K562 (cell line): ENCODE measurements at regions not wholly inside any gene's neighbourhood (a gene's known extent, or its start where the extent isn't known, plus 50 kb on each side); places are given as distances from the start of the nearest gene placed in this dataset.

Experiments
- CBFA2T2 ChIP-seq: fragments of 450-650 bp; conservative IDR thresholded peaks from 2 replicates; pipeline ENCODE4 v1.6.1; 2017; ENCODE audit warnings: mild to moderate bottlenecking
- HDAC2 ChIP-seq: fragments of 450-650 bp; IDR thresholded peaks from 2 replicates; pipeline ENCODE4 v1.6.1; 2016; ENCODE audit warnings: mild to moderate bottlenecking
- XRCC3 ChIP-seq: fragments of 450-650 bp; IDR thresholded peaks from 2 replicates; pipeline ENCODE4 v1.6.1; 2017; ENCODE audit warnings: mild to moderate bottlenecking, moderate library complexity
- ZNF384 ChIP-seq: IDR thresholded peaks from 2 replicates; pipeline ENCODE4 v1.6.1; 2012; ENCODE audit warnings: low read depth, low read length, improper control_type of control experiment
- ZNF551 ChIP-seq: fragments of 250-450 bp; sonication (Bioruptor Pico); IDR thresholded peaks from 2 replicates; pipeline ENCODE4 v1.5.0; 2021; ENCODE audit warnings: mild to moderate bottlenecking, moderate library complexity
- ZNF586 ChIP-seq: fragments of 450-650 bp; formaldehyde crosslinking; conservative IDR thresholded peaks from 2 replicates; pipeline ENCODE4 v1.4.0; 2020; ENCODE audit warnings: mild to moderate bottlenecking, moderate library complexity
- TF ChIP-seq, protein P1 (sequence below), 3 experiments: IDR thresholded peaks in 2 of 3; conservative IDR thresholded peaks in 1 of 3; 2 replicates each; pipeline ENCODE4 v1.5.1; 2011 to 2012; ENCODE audit warnings: low read length in 3 of 3, mild to moderate bottlenecking in 3 of 3, control low read depth in 2 of 3, improper control_type of control experiment in 1 of 3, inconsistent platforms in 1 of 3, low read depth in 1 of 3, mixed read lengths in 1 of 3, moderate library complexity in 1 of 3; ENCODE audit not compliant: insufficient read depth in 2 of 3
- TF ChIP-seq, protein P2 (sequence below): IDR thresholded peaks from 3 replicates; pipeline ENCODE4 v1.6.1; 2011; ENCODE audit warnings: borderline replicate concordance, mild to moderate bottlenecking; ENCODE audit not compliant: insufficient read length, insufficient read depth

DNA sequence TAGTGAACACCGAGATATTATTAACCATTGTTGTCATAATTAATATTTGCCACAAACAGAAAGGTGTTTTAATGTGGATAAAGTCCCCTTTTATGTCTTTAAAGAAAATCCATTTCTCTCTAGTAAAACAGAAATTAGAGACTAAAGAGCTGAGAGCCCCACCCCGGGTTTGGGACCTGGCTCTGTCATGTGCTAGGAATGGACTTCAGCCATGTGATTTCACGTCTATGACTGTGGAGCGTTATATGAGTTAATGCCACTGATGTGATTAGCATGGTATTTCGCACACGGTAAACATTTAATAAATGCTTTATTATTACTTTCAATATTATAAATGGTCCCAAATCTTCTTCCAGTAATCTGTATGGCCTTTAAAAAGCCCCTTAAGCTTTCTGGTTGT lies 205.0 kb upstream of the NFIA start:
- TF ChIP-seq CBFA2T2 (no peak), XRCC3 (no peak), ZNF586 (CRISPR knock-in tag) (no peak), ZNF551 (CRISPR knock-in tag) (no peak), HDAC2 (no peak), ZNF384 (no peak)
- TF ChIP-seq, protein P1, sequence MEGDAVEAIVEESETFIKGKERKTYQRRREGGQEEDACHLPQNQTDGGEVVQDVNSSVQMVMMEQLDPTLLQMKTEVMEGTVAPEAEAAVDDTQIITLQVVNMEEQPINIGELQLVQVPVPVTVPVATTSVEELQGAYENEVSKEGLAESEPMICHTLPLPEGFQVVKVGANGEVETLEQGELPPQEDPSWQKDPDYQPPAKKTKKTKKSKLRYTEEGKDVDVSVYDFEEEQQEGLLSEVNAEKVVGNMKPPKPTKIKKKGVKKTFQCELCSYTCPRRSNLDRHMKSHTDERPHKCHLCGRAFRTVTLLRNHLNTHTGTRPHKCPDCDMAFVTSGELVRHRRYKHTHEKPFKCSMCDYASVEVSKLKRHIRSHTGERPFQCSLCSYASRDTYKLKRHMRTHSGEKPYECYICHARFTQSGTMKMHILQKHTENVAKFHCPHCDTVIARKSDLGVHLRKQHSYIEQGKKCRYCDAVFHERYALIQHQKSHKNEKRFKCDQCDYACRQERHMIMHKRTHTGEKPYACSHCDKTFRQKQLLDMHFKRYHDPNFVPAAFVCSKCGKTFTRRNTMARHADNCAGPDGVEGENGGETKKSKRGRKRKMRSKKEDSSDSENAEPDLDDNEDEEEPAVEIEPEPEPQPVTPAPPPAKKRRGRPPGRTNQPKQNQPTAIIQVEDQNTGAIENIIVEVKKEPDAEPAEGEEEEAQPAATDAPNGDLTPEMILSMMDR (IDR thresholded peaks at IDR 0.05 in 2 of 3, conservative IDR thresholded peaks at IDR 0.05 in 1 of 3; ENCODE audit: insufficient read depth in 2 of 3, low read depth in 1 of 3, low read length in 3 of 3): no peak
- TF ChIP-seq, protein P2, sequence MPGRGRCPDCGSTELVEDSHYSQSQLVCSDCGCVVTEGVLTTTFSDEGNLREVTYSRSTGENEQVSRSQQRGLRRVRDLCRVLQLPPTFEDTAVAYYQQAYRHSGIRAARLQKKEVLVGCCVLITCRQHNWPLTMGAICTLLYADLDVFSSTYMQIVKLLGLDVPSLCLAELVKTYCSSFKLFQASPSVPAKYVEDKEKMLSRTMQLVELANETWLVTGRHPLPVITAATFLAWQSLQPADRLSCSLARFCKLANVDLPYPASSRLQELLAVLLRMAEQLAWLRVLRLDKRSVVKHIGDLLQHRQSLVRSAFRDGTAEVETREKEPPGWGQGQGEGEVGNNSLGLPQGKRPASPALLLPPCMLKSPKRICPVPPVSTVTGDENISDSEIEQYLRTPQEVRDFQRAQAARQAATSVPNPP: no peak
